ENCODE measurements at regions not wholly inside any gene's neighbourhood (a gene's known extent, or its start where the extent isn't known, plus 50 kb on each side); places are given as distances from the start of the nearest gene placed in this dataset.

GRCh38 chr11:11076879-11077278 is 219.0 kb upstream of the ZBED5 start:
- Mint-ChIP-seq H3K36me3 (no peaks in the 10 kb centered on the region), H3K27ac (no peak overlapping the region), H3K9me3 (no peaks in the 10 kb centered on the region)
- DNase-seq (ENCODE audit: low spot score in 2 of 2) (no peak), ATAC-seq (no peak)

GRCh38 chr11:11076276-11076675 is 218.4 kb upstream of the ZBED5 start:
- H3K36me3 Mint-ChIP-seq: no peaks in the 10 kb centered on the region
- DNase-seq (ENCODE audit: low spot score in 2 of 2) (no peak), ATAC-seq (no peak)
- H3K9me3 Mint-ChIP-seq: no peaks in the 10 kb centered on the region
- H3K27ac Mint-ChIP-seq: no peak overlapping the region

- Mint-ChIP-seq H3K36me3 (no peaks in the 10 kb centered on the region), H3K27ac (no peak overlapping the region), H3K9me3 (no peaks in the 10 kb centered on the region)
- DNase-seq (ENCODE audit: low spot score in 2 of 2): no peak
- ATAC-seq: no peak
Observed at GRCh38 chr11:11075515-11076171, 217.8 kb upstream of the ZBED5 start.

GRCh38 chr11:11074686-11075335 is 217.0 kb upstream of the ZBED5 start:
- no peak for DNase-seq (ENCODE audit: low spot score in 2 of 2)
- Mint-ChIP-seq H3K9me3 (no peaks in the 10 kb centered on the region), H3K36me3 (no peaks in the 10 kb centered on the region), H3K27ac (no peak overlapping the region)
- no peak for ATAC-seq

- ATAC-seq (no peak), DNase-seq (ENCODE audit: low spot score in 2 of 2) (no peak)
- Mint-ChIP-seq H3K36me3 (no peaks in the 10 kb centered on the region), H3K9me3 (no peaks in the 10 kb centered on the region), H3K27ac (no peak overlapping the region)
Observed at GRCh38 chr11:11073996-11074395, 216.1 kb upstream of the ZBED5 start.

- no peak for DNase-seq (ENCODE audit: low spot score in 2 of 2)
- no peaks in the 10 kb centered on the region for H3K9me3 Mint-ChIP-seq
Observed at GRCh38 chr11:11072067-11072466, 214.2 kb upstream of the ZBED5 start.

GRCh38 chr11:11071486-11071885 is 213.6 kb upstream of the ZBED5 start:
- H3K27ac Mint-ChIP-seq: no peak overlapping the region
- H3K9me3 Mint-ChIP-seq: no peaks in the 10 kb centered on the region
- ATAC-seq (no peak), DNase-seq (ENCODE audit: low spot score in 2 of 2) (no peak)
- no peaks in the 10 kb centered on the region for H3K36me3 Mint-ChIP-seq

More at GRCh38 chr11:11072067-11072466, 214.2 kb upstream of the ZBED5 start:
- Mint-ChIP-seq H3K36me3 (no peaks in the 10 kb centered on the region), H3K27ac (no peak overlapping the region)
- ATAC-seq: no peak

GRCh38 chr11:11070976-11071375 is 213.1 kb upstream of the ZBED5 start:
- H3K9me3 Mint-ChIP-seq: no peaks in the 10 kb centered on the region
- no peak overlapping the region for H3K27ac Mint-ChIP-seq
- DNase-seq (ENCODE audit: low spot score in 2 of 2) (no peak), ATAC-seq (no peak)
- no peaks in the 10 kb centered on the region for H3K36me3 Mint-ChIP-seq

GRCh38 chr11:11069841-11070835 is 212.3 kb upstream of the ZBED5 start:
- no peak for DNase-seq (ENCODE audit: low spot score in 2 of 2)
- H3K27ac Mint-ChIP-seq: no peak overlapping the region
- no peaks in the 10 kb centered on the region for H3K36me3 Mint-ChIP-seq
- no peak for ATAC-seq
- H3K9me3 Mint-ChIP-seq: no peaks in the 10 kb centered on the region

GRCh38 chr11:11068113-11068512 is 210.3 kb upstream of the ZBED5 start:
- H3K27ac Mint-ChIP-seq: no peak overlapping the region
- no peaks in the 10 kb centered on the region for H3K9me3 Mint-ChIP-seq
- ATAC-seq (no peak), DNase-seq (ENCODE audit: low spot score in 2 of 2) (no peak)
- H3K36me3 Mint-ChIP-seq: no peaks in the 10 kb centered on the region

GRCh38 chr11:11065396-11065795 is 207.5 kb upstream of the ZBED5 start:
- H3K27ac Mint-ChIP-seq: no peak overlapping the region
- no peaks in the 10 kb centered on the region for H3K9me3 Mint-ChIP-seq
- H3K36me3 Mint-ChIP-seq: peaks cover 0 to under 1% of the 10 kb centered on the region in 2 donors
- ATAC-seq (no peak), DNase-seq (ENCODE audit: low spot score in 2 of 2) (no peak)

GRCh38 chr11:11057472-11057854 is 199.6 kb upstream of the ZBED5 start:
- no peak for DNase-seq (ENCODE audit: low spot score in 2 of 2)
- Mint-ChIP-seq H3K36me3 (peaks cover 25 to 33% of the 10 kb centered on the region in 2 donors), H3K9me3 (peaks cover 8 to 33% of the 10 kb centered on the region in 2 donors), H3K27ac (no peak overlapping the region)
- no peak for ATAC-seq

GRCh38 chr11:11056749-11057471 is 199.1 kb upstream of the ZBED5 start:
- Mint-ChIP-seq H3K36me3 (peaks cover 25 to 33% of the 10 kb centered on the region in 2 donors), H3K9me3 (peaks cover 8 to 39% of the 10 kb centered on the region in 2 donors), H3K27ac (no peak overlapping the region)
- no peak for DNase-seq (ENCODE audit: low spot score in 2 of 2)
- ATAC-seq: no peak

- ATAC-seq (no peak), DNase-seq (ENCODE audit: low spot score in 2 of 2) (no peak)
- Mint-ChIP-seq H3K27ac (no peak overlapping the region), H3K36me3 (peaks cover 25 to 33% of the 10 kb centered on the region in 2 donors), H3K9me3 (peaks cover 8 to 39% of the 10 kb centered on the region in 2 donors)
Observed at GRCh38 chr11:11056316-11056715, 198.5 kb upstream of the ZBED5 start.

- Mint-ChIP-seq H3K27ac (no peak overlapping the region), H3K36me3 (no peaks in the 10 kb centered on the region), H3K9me3 (peaks cover 0 to 10% of the 10 kb centered on the region in 2 donors)
- DNase-seq (ENCODE audit: low spot score in 2 of 2) (no peak), ATAC-seq (no peak)
Observed at GRCh38 chr11:11047851-11048610, 190.2 kb upstream of the ZBED5 start.

GRCh38 chr11:11046781-11047180 is 188.9 kb upstream of the ZBED5 start:
- ATAC-seq: no peak
- no peak for DNase-seq (ENCODE audit: low spot score in 2 of 2)

More at GRCh38 chr11:11046781-11047180, 188.9 kb upstream of the ZBED5 start:
- no peaks in the 10 kb centered on the region for H3K9me3 Mint-ChIP-seq
- H3K27ac Mint-ChIP-seq: no peak overlapping the region
- no peaks in the 10 kb centered on the region for H3K36me3 Mint-ChIP-seq

All from activated naive CD4-positive, alpha-beta T cell treated with anti-CD3 and anti-CD28 coated beads, Interleukin-2, amount 50 U/mL, for 72 hours (primary cell).